ENCODE measurements at regions not wholly inside any gene's neighbourhood (a gene's known extent, or its start where the extent isn't known, plus 50 kb on each side); places are given as distances from the start of the nearest gene placed in this dataset.

DNA sequence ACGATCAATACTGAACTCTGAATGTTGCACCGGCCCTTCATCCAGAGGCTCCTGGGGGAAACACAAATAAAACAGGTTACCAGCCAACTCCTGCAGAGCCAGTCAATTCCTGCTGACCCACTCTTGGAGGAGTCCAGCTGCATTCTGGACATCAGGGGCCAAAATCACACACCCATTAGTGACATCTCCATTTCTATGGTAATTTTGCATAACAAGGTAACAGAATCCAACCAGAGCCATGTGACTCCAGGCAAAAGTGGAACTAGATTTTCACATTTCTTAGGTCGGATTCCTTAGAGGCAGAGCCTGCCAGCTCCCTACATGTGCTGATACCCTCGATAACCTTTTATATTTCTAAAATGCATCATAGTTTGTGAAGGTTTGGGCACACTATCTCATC is 119.2 kb upstream of the CTNNB1 start:
- no peaks in the 10 kb centered on the region for H3K27me3 ChIP-seq
- H3K36me3 ChIP-seq = no peaks in the 10 kb centered on the region
- H3K9me3 ChIP-seq = no peaks in the 10 kb centered on the region
- no peak for DNase-seq
- peaks cover 7% of the 10 kb centered on the region for H3K4me1 ChIP-seq
- H3K4me3 ChIP-seq (ENCODE audit: low read depth, low read length) = no peak overlapping the region
- TF ChIP-seq CTCF (IDR thresholded peaks at IDR 0.05; ENCODE audit: low read depth, low read length) = no peak

DNA sequence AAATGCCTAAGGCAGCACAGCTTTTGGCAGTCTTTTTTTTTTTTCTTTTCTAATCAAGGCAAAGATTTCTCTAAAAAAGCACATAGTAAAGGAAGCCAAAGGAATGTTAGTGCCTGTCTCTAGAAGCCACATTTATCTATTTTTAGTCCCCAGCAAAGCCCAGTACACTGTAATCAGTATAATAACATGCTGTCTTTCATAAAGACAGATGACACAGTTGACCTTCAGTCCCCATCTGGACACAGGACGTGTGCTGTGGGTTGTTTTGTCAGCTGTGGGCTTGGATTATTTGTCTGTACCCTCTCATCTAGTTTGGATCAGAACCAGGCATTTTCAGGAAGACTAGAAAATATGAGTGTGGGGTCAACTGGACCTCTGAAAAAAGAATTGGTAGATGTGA is 110.4 kb upstream of the CTNNB1 start:
- Histone ChIP-seq H3K9me3 (no peaks in the 10 kb centered on the region), H3K4me3 (ENCODE audit: low read depth, low read length) (no peak overlapping the region), H3K36me3 (no peaks in the 10 kb centered on the region), H3K27me3 (no peaks in the 10 kb centered on the region), H3K4me1 (no peaks in the 10 kb centered on the region)
- TF ChIP-seq CTCF (IDR thresholded peaks at IDR 0.05; ENCODE audit: low read depth, low read length) = no peak
- DNase-seq = no peak

GRCh38 chr3:41089566-41089965 is 109.7 kb upstream of the CTNNB1 start:
- Histone ChIP-seq H3K36me3 (no peaks in the 10 kb centered on the region), H3K4me3 (ENCODE audit: low read depth, low read length) (no peak overlapping the region), H3K4me1 (no peaks in the 10 kb centered on the region), H3K9me3 (no peaks in the 10 kb centered on the region), H3K27me3 (no peaks in the 10 kb centered on the region)
- no peak for DNase-seq
- no peak for TF ChIP-seq CTCF (IDR thresholded peaks at IDR 0.05; ENCODE audit: low read depth, low read length)

DNA sequence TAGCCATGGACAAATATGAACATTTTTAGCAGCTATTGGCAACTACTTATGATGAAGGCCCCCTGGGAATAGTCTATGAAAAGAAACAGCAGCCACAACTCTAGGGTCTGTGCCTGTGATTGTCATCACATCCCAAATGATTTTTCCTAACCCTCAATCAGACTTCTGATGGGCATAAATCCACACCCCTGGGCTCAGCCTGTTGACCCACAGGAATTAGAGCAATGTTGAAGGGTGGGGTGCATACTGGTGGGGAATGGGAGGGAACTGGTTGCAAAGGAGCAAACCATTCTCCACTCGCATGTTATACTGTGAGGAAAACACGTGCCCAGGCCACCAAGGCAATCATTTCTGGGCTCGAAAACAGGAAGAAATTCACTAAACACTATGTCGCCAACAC is 106.5 kb upstream of the CTNNB1 start:
- DNase-seq = no peak
- Histone ChIP-seq H3K9me3 (no peaks in the 10 kb centered on the region), H3K4me3 (ENCODE audit: low read depth, low read length) (no peak overlapping the region), H3K27me3 (no peaks in the 10 kb centered on the region), H3K4me1 (no peaks in the 10 kb centered on the region), H3K36me3 (no peaks in the 10 kb centered on the region)
- TF ChIP-seq CTCF (IDR thresholded peaks at IDR 0.05; ENCODE audit: low read depth, low read length) = no peak

- DNase-seq = no peak
- no peak for TF ChIP-seq CTCF (IDR thresholded peaks at IDR 0.05; ENCODE audit: low read depth, low read length)
- Histone ChIP-seq H3K4me3 (ENCODE audit: low read depth, low read length) (no peak overlapping the region), H3K4me1 (no peaks in the 10 kb centered on the region), H3K27me3 (no peaks in the 10 kb centered on the region), H3K36me3 (no peaks in the 10 kb centered on the region), H3K9me3 (no peaks in the 10 kb centered on the region)
Measured at GRCh38 chr3:41093476-41093875, 105.8 kb upstream of the CTNNB1 start.

- no peak for DNase-seq
- no peak for TF ChIP-seq CTCF (IDR thresholded peaks at IDR 0.05; ENCODE audit: low read depth, low read length)
- no peaks in the 10 kb centered on the region for H3K36me3 ChIP-seq
- no peaks in the 10 kb centered on the region for H3K4me1 ChIP-seq
- no peaks in the 10 kb centered on the region for H3K27me3 ChIP-seq
- H3K4me3 ChIP-seq (ENCODE audit: low read depth, low read length) = no peak overlapping the region
- no peaks in the 10 kb centered on the region for H3K9me3 ChIP-seq
Measured at GRCh38 chr3:41094351-41094750, 105.0 kb upstream of the CTNNB1 start.
